Ishikawa (cell line): ENCODE measurements at regions not wholly inside any gene's neighbourhood (a gene's known extent, or its start where the extent isn't known, plus 50 kb on each side); places are given as distances from the start of the nearest gene placed in this dataset.

Experiments used
- CEBPB ChIP-seq: IDR thresholded peaks from 2 replicates; pipeline ENCODE4 v1.6.1; 2012
- EGR1 ChIP-seq: IDR thresholded peaks from 2 replicates; pipeline ENCODE4 v1.6.1; 2012
- EP300 ChIP-seq: IDR thresholded peaks from 2 replicates; pipeline ENCODE4 v1.6.1; 2012; ENCODE audit warnings: borderline replicate concordance
- MAX ChIP-seq: IDR thresholded peaks from 2 replicates; pipeline ENCODE4 v1.6.1; 2012
- NFIC ChIP-seq: IDR thresholded peaks from 2 replicates; pipeline ENCODE4 v1.6.1; 2012
- TAF1 ChIP-seq: IDR thresholded peaks from 2 replicates; pipeline ENCODE4 v1.6.1; 2012; ENCODE audit warnings: low read depth, mild to moderate bottlenecking
- USF1 ChIP-seq: IDR thresholded peaks from 2 replicates; pipeline ENCODE4 v1.6.1; 2012
- TF ChIP-seq, protein P1 (sequence below): IDR thresholded peaks from 2 replicates; pipeline ENCODE4 v1.6.1; 2012; ENCODE audit warnings: low read depth, mild to moderate bottlenecking

- TF ChIP-seq EP300 (no peak), TAF1 (no peak), EGR1 (no peak), USF1 (no peak), CEBPB (no peak), NFIC (no peak), MAX (no peak)
- TF ChIP-seq, protein P1, sequence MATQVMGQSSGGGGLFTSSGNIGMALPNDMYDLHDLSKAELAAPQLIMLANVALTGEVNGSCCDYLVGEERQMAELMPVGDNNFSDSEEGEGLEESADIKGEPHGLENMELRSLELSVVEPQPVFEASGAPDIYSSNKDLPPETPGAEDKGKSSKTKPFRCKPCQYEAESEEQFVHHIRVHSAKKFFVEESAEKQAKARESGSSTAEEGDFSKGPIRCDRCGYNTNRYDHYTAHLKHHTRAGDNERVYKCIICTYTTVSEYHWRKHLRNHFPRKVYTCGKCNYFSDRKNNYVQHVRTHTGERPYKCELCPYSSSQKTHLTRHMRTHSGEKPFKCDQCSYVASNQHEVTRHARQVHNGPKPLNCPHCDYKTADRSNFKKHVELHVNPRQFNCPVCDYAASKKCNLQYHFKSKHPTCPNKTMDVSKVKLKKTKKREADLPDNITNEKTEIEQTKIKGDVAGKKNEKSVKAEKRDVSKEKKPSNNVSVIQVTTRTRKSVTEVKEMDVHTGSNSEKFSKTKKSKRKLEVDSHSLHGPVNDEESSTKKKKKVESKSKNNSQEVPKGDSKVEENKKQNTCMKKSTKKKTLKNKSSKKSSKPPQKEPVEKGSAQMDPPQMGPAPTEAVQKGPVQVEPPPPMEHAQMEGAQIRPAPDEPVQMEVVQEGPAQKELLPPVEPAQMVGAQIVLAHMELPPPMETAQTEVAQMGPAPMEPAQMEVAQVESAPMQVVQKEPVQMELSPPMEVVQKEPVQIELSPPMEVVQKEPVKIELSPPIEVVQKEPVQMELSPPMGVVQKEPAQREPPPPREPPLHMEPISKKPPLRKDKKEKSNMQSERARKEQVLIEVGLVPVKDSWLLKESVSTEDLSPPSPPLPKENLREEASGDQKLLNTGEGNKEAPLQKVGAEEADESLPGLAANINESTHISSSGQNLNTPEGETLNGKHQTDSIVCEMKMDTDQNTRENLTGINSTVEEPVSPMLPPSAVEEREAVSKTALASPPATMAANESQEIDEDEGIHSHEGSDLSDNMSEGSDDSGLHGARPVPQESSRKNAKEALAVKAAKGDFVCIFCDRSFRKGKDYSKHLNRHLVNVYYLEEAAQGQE: no peak
Measured at GRCh38 chr4:28799696-28800095, 1920.5 kb upstream of the PCDH7 start.
